ENCODE measurements at regions not wholly inside any gene's neighbourhood (a gene's known extent, or its start where the extent isn't known, plus 50 kb on each side); places are given as distances from the start of the nearest gene placed in this dataset.

GRCh38 chr4:41883988-41884734, 51.1 kb upstream of the TMEM33 start:
- Histone ChIP-seq H3K4me1 (ENCODE audit: insufficient read depth, poor library complexity, severe bottlenecking) (no peaks in the 10 kb centered on the region), H3K27me3 (ENCODE audit: insufficient read depth, poor library complexity, severe bottlenecking) (peaks cover 35% of the 10 kb centered on the region), H3K4me3 (ENCODE audit: severe bottlenecking) (no peak overlapping the region), H3K9me3 (ENCODE audit: severe bottlenecking) (no peaks in the 10 kb centered on the region), H3K36me3 (ENCODE audit: low read depth) (no peaks in the 10 kb centered on the region), H3K27ac (ENCODE audit: poor library complexity, severe bottlenecking) (no peak overlapping the region)
- ATAC-seq (ENCODE audit: low read depth) (no peak), DNase-seq (ENCODE audit: low spot score) (no peak)
- TF ChIP-seq, protein P1, sequence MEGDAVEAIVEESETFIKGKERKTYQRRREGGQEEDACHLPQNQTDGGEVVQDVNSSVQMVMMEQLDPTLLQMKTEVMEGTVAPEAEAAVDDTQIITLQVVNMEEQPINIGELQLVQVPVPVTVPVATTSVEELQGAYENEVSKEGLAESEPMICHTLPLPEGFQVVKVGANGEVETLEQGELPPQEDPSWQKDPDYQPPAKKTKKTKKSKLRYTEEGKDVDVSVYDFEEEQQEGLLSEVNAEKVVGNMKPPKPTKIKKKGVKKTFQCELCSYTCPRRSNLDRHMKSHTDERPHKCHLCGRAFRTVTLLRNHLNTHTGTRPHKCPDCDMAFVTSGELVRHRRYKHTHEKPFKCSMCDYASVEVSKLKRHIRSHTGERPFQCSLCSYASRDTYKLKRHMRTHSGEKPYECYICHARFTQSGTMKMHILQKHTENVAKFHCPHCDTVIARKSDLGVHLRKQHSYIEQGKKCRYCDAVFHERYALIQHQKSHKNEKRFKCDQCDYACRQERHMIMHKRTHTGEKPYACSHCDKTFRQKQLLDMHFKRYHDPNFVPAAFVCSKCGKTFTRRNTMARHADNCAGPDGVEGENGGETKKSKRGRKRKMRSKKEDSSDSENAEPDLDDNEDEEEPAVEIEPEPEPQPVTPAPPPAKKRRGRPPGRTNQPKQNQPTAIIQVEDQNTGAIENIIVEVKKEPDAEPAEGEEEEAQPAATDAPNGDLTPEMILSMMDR (IDR thresholded peaks at IDR 0.05; ENCODE audit: poor library complexity, severe bottlenecking) = no peak

GRCh38 chr4:41882625-41883347, 52.4 kb upstream of the TMEM33 start:
- DNase-seq (ENCODE audit: low spot score) (no peak), ATAC-seq (ENCODE audit: low read depth) (peak; percentile 76)
- Histone ChIP-seq H3K9me3 (ENCODE audit: severe bottlenecking) (no peaks in the 10 kb centered on the region), H3K36me3 (ENCODE audit: low read depth) (no peaks in the 10 kb centered on the region), H3K27ac (ENCODE audit: poor library complexity, severe bottlenecking) (no peak overlapping the region), H3K4me1 (ENCODE audit: insufficient read depth, poor library complexity, severe bottlenecking) (no peaks in the 10 kb centered on the region), H3K4me3 (ENCODE audit: severe bottlenecking) (peak overlapping the region; percentile 30), H3K27me3 (ENCODE audit: insufficient read depth, poor library complexity, severe bottlenecking) (peaks cover 49% of the 10 kb centered on the region)
- TF ChIP-seq, protein P1 (IDR thresholded peaks at IDR 0.05; ENCODE audit: poor library complexity, severe bottlenecking) = peak; percentile 98

DNA sequence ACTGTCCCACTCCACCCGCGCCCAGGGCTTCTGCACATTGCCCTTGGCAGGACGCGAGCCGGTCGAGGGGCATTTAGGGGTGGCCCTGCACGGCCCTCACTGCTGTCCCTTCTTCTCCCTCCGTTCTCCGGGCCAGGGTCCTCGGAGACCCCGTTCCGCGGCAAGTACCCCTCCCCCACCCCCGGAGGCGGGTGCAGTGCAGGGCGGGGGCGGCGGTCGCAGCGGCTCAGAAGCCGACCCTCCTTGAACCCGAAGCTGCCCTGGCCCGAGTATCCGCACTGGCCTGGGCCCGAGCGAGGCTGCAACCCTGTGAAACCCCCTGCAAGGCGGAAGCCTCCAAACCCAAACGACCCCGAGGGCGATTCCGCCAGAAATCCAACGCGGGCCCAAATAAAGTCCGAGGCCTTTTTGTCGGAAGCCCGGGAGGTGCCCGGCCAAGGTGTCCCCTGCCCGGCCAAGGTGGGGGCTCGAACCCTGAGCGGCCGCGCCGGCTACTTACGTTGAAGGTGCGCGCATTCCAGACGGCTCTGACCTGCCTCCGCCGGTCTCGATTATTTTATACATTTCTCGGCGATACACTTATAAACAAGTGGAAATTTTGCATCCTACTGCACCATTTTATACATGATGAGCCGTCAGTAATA, 53.1 kb upstream of the TMEM33 start:
- DNase-seq (ENCODE audit: low spot score) = no peak
- no peak for ATAC-seq (ENCODE audit: low read depth)
- Histone ChIP-seq H3K36me3 (ENCODE audit: low read depth) (no peaks in the 10 kb centered on the region), H3K4me3 (ENCODE audit: severe bottlenecking) (peak overlapping the region; percentile 30), H3K4me1 (ENCODE audit: insufficient read depth, poor library complexity, severe bottlenecking) (no peaks in the 10 kb centered on the region), H3K27ac (ENCODE audit: poor library complexity, severe bottlenecking) (no peak overlapping the region), H3K9me3 (ENCODE audit: severe bottlenecking) (no peaks in the 10 kb centered on the region), H3K27me3 (ENCODE audit: insufficient read depth, poor library complexity, severe bottlenecking) (peaks cover 56% of the 10 kb centered on the region)
- TF ChIP-seq, protein P1 (IDR thresholded peaks at IDR 0.05; ENCODE audit: poor library complexity, severe bottlenecking) = no peak

GRCh38 chr4:41880840-41881831, 54.1 kb upstream of the TMEM33 start:
- H3K4me1 ChIP-seq (ENCODE audit: insufficient read depth, poor library complexity, severe bottlenecking) = no peaks in the 10 kb centered on the region
- no peaks in the 10 kb centered on the region for H3K36me3 ChIP-seq (ENCODE audit: low read depth)
- peaks cover 62% of the 10 kb centered on the region for H3K27me3 ChIP-seq (ENCODE audit: insufficient read depth, poor library complexity, severe bottlenecking)
- no peaks in the 10 kb centered on the region for H3K9me3 ChIP-seq (ENCODE audit: severe bottlenecking)
- DNase-seq (ENCODE audit: low spot score) = no peak
- 0 out of 3 replicates have a peak, but pooled peaks have one; percentile 9 for ATAC-seq (ENCODE audit: low read depth)
- H3K27ac ChIP-seq (ENCODE audit: poor library complexity, severe bottlenecking) = no peak overlapping the region
- peak overlapping the region; percentile 30 for H3K4me3 ChIP-seq (ENCODE audit: severe bottlenecking)
- TF ChIP-seq, protein P1 (IDR thresholded peaks at IDR 0.05; ENCODE audit: poor library complexity, severe bottlenecking) = no peak
